DMS153 treated with DMSO at 0.1 percent for 48 hours (cell line): ENCODE measurements at regions not wholly inside any gene's neighbourhood (a gene's known extent, or its start where the extent isn't known, plus 50 kb on each side); places are given as distances from the start of the nearest gene placed in this dataset.
A peak's percentile ranks its signal among the peaks of the same experiment; 100 is the strongest.

Source experiments
- DNase-seq: peaks from one replicate; lab custom pipeline; 2025; ENCODE audit not compliant: unreplicated experiment; lab: John Stamatoyannopoulos, UW

DNA sequence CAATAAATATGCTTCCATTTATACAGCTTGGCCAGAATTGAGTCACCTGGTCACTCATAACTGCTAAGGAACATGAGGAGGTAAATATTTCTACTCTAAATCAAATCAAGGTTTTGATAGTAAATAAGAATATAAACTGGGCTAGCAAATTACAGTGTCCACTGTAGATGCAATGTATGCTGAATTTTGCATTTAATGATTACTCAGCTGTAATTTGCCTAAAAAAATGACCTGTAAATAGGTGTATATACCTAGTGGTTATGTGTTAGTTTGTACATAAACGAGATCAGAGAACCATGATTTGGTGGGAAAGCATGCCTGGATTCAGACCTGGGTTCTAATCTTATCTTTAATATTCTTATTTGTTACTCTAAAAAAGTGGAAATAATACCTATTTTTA lies 76.6 kb upstream of the CNTN1 start:
- no peak for DNase-seq

- no peak for DNase-seq
Measured at GRCh38 chr12:40616383-40616915, 75.8 kb upstream of the CNTN1 start.

- DNase-seq: no peak
Measured at GRCh38 chr12:40618636-40619035, 73.6 kb upstream of the CNTN1 start.

GRCh38 chr12:40620564-40621019 lies 71.6 kb upstream of the CNTN1 start:
- no peak for DNase-seq

DNA sequence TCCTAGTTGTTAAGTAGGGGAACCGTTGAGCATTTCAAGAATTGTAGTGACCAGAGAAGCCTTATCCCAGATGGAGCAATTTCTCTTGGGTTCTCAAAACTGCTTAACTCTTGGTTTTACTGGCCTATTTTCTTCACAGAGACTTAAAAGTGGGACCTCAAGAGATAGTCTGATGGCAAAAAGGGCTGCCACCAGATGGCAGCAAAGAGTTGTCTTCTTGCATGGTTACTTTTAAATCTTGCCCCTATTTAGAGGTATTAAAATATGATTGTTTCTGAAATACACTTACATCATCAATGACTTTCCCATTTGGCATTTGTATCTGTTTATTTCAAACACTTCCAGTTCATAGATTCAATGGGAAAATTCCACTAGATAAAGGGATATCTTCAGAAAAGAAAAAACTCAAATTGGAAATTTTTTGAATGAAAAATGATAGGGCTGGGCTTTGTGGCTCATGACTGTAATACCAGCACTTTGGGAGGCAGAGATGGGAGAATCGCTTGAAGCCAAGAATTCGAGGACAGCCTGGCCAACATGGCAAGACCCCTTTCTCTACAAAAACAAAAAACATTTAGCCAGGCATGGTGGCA lies 69.9 kb upstream of the CNTN1 start:
- peak; percentile 12 for DNase-seq

- no peak for DNase-seq
Measured at GRCh38 chr12:40632171-40632570, 60.1 kb upstream of the CNTN1 start.

DNA sequence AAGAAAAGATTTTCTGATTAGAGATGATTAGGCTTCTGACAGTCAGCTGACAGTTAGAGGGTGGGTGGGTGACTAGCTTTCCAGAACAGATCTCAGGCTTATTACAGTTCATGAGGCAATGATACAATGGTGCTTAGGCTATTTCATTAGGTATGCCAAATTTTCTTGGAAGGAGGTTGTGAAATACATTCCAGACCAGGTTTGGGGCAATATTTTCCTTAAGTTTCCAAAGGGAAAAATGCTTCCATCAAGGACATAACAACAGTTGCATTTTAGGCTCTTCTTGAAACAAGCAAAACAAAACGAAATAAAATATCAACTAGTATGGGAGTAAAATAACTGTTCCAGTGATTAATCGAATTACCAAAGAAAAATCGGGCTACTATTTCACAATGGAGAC lies 59.3 kb upstream of the CNTN1 start:
- no peak for DNase-seq

GRCh38 chr12:40634517-40635131 lies 57.6 kb upstream of the CNTN1 start:
- no peak for DNase-seq

- no peak for DNase-seq
Measured at GRCh38 chr12:40635141-40635731, 57.0 kb upstream of the CNTN1 start.
